IPS-20b (cell line): ENCODE measurements at regions not wholly inside any gene's neighbourhood (a gene's known extent, or its start where the extent isn't known, plus 50 kb on each side); places are given as distances from the start of the nearest gene placed in this dataset.
A peak's percentile ranks its signal among the peaks of the same experiment; 100 is the strongest.

ENCODE experiments used
- H3K27ac ChIP-seq: one replicate; pipeline ENCODE4 v1.5.1; 2013; ENCODE audit warnings: low read length
- H3K27me3 ChIP-seq: 2 replicates; pipeline ENCODE4 v1.6.1; 2013; ENCODE audit warnings: mild to moderate bottlenecking, low read length, inconsistent platforms; ENCODE audit not compliant: insufficient read depth
- H3K36me3 ChIP-seq: 2 replicates; pipeline ENCODE4 v1.6.1; 2013; ENCODE audit warnings: low read depth, mild to moderate bottlenecking, inconsistent platforms, low read length, moderate library complexity; ENCODE audit not compliant: insufficient read depth
- H3K4me1 ChIP-seq: 2 replicates; pipeline ENCODE4 v1.6.1; 2013; ENCODE audit warnings: mild to moderate bottlenecking, control low read depth, inconsistent platforms, low read length, moderate library complexity; ENCODE audit not compliant: insufficient read depth
- H3K4me3 ChIP-seq: 2 replicates; pipeline ENCODE4 v1.5.1; 2013; ENCODE audit warnings: mild to moderate bottlenecking, low read length, inconsistent platforms
- H3K9ac ChIP-seq: 2 replicates; pipeline ENCODE4 v1.6.1; 2013; ENCODE audit warnings: low read depth, mild to moderate bottlenecking, inconsistent platforms, low read length, moderate library complexity
- H3K9me3 ChIP-seq: 2 replicates; pipeline ENCODE4 v1.6.1; 2013; ENCODE audit warnings: mild to moderate bottlenecking, low read depth, low read length, inconsistent platforms; ENCODE audit not compliant: insufficient read depth

- no peaks in the 10 kb centered on the region for H3K9me3 ChIP-seq
- peaks cover 50% of the 10 kb centered on the region for H3K27me3 ChIP-seq
- no peak overlapping the region for H3K4me3 ChIP-seq
- no peak overlapping the region for H3K9ac ChIP-seq
- H3K4me1 ChIP-seq = no peaks in the 10 kb centered on the region
- H3K36me3 ChIP-seq = no peaks in the 10 kb centered on the region
- no peak overlapping the region for H3K27ac ChIP-seq
These were observed 88.2 kb downstream of the DMRTA2 start for GRCh38 chr1:50335036-50335435.

DNA sequence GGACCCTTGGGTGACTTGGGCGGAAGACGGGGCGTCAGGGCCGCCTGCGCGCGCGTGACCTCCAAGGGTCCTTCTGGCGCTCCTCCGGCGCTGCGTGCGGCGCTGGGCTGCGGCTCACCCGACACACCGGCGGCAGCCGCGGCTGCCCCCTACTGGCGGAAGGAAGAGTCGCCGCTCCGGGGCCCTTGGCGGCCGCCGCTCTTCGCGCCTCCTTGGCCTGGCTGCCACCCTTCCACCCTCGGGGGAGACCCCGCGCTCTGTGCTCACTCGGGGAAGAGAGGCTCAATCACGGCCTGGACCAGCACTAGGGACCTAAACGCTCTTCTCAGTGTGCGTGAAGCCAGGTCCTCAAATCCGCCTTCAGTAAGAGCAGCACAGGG, 89.7 kb downstream of the DMRTA2 start:
- H3K9me3 ChIP-seq = no peaks in the 10 kb centered on the region
- H3K27ac ChIP-seq = no peak overlapping the region
- H3K9ac ChIP-seq = no peak overlapping the region
- peak overlapping the region; percentile 81 for H3K4me3 ChIP-seq
- H3K36me3 ChIP-seq = no peaks in the 10 kb centered on the region
- peaks cover 50% of the 10 kb centered on the region for H3K27me3 ChIP-seq
- no peaks in the 10 kb centered on the region for H3K4me1 ChIP-seq

DNA sequence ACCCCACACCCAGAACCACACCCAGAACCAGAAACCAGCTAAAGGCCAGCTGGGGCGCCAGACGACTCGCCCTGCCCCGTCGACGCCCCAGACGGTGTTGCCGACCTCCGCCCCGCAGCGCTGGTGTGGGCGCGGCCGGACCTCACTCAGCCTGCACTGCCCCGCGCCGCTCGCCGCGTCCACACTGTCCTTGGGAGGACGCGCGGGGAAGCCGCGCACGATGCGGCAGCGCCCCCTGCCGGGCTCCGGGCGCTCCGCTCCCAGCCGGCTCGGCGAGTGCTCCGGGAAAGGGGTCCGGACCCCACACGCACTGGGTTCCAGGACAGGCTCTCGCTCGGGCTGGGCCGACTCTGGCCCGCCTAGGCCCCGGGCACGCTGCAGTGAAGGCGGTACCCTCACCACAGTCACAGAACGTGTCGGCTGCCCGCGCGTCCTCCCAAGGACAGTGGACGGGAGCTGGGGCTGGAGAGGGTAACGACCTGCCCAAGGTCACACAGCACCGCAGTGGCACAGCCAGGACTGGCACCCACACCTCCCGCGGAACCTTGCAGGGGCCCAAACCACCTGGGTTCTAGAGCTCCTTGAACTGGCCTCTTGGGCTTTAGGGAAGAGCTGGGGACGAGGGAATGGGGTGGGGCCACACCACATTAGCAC, 90.2 kb downstream of the DMRTA2 start:
- Histone ChIP-seq H3K9me3 (no peaks in the 10 kb centered on the region), H3K27ac (no peak overlapping the region), H3K27me3 (peaks cover 50% of the 10 kb centered on the region), H3K9ac (no peak overlapping the region), H3K36me3 (no peaks in the 10 kb centered on the region), H3K4me3 (peak overlapping the region; percentile 81), H3K4me1 (no peaks in the 10 kb centered on the region)

- peaks cover 34% of the 10 kb centered on the region for H3K27me3 ChIP-seq
These were observed 93.8 kb downstream of the DMRTA2 start for GRCh38 chr1:50329332-50329932.

GRCh38 chr1:50328552-50328951, 94.7 kb downstream of the DMRTA2 start:
- Histone ChIP-seq H3K27ac (no peak overlapping the region), H3K4me1 (no peaks in the 10 kb centered on the region), H3K4me3 (no peak overlapping the region), H3K27me3 (peaks cover 25% of the 10 kb centered on the region), H3K9me3 (no peaks in the 10 kb centered on the region), H3K36me3 (no peaks in the 10 kb centered on the region), H3K9ac (no peak overlapping the region)

More at GRCh38 chr1:50329332-50329932, 93.8 kb downstream of the DMRTA2 start:
- no peak overlapping the region for H3K4me3 ChIP-seq
- H3K9me3 ChIP-seq = no peaks in the 10 kb centered on the region
- no peaks in the 10 kb centered on the region for H3K36me3 ChIP-seq
- H3K27ac ChIP-seq = no peak overlapping the region
- H3K9ac ChIP-seq = no peak overlapping the region
- no peaks in the 10 kb centered on the region for H3K4me1 ChIP-seq

DNA sequence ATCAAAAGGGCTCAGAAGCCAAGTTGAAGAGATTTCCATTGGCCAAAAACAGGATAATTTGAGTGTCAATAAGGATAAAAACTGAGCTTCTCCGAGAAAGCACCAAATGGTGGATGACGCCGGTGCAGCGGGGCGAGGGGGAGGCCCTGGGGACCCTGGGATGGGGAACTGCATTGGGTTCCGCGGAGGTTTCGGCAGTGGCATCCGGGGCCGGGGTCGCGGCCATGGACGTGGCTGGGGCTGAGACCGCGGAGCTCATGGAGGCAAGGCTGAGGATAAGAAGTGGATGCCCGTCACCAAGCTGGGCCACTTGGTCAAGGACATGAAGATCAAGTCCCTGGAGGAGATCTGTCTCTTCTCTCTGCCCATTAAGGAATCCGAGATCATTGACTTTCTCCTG, 97.2 kb downstream of the DMRTA2 start:
- H3K27ac ChIP-seq = no peak overlapping the region
- H3K4me1 ChIP-seq = no peaks in the 10 kb centered on the region
- no peaks in the 10 kb centered on the region for H3K36me3 ChIP-seq
- H3K9me3 ChIP-seq = no peaks in the 10 kb centered on the region
- no peak overlapping the region for H3K4me3 ChIP-seq
- peaks cover 1% of the 10 kb centered on the region; the same call in 1 of the 2 replicates for H3K27me3 ChIP-seq
- no peak overlapping the region for H3K9ac ChIP-seq

- H3K4me3 ChIP-seq = no peak overlapping the region
- no peaks in the 10 kb centered on the region for H3K27me3 ChIP-seq
- H3K9ac ChIP-seq = no peak overlapping the region
- no peaks in the 10 kb centered on the region for H3K9me3 ChIP-seq
- H3K36me3 ChIP-seq = no peaks in the 10 kb centered on the region
- no peaks in the 10 kb centered on the region for H3K4me1 ChIP-seq
- H3K27ac ChIP-seq = no peak overlapping the region
These were observed 100.7 kb downstream of the DMRTA2 start for GRCh38 chr1:50322579-50322978.

GRCh38 chr1:50318428-50318827, 104.8 kb downstream of the DMRTA2 start:
- no peak overlapping the region for H3K9ac ChIP-seq
- no peak overlapping the region for H3K27ac ChIP-seq
- no peaks in the 10 kb centered on the region for H3K36me3 ChIP-seq
- no peaks in the 10 kb centered on the region for H3K9me3 ChIP-seq
- no peaks in the 10 kb centered on the region for H3K4me1 ChIP-seq
- no peak overlapping the region for H3K4me3 ChIP-seq
- no peaks in the 10 kb centered on the region; the same call in 1 of the 2 replicates for H3K27me3 ChIP-seq

DNA sequence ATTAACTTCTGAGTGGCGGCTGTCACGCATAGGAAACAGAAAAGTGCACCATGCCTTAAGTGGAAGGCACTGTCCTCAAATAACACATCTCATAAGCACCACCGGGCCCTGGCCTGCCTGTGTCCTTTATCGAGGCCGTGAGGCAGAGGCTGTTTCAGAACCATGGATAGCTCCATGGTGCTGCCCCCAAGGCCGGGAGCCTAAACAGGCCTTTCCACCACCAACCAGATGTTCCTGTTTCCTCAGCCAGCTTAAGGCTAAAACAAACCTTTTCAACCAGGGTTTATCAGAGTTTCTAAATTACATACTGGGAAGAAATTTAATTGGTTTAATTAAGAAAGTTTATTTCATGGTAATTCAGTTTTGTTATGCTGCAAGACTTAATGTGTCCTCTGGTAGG, 114.4 kb downstream of the DMRTA2 start:
- H3K9ac ChIP-seq = no peak overlapping the region
- no peaks in the 10 kb centered on the region for H3K27me3 ChIP-seq
- no peak overlapping the region for H3K4me3 ChIP-seq
- H3K9me3 ChIP-seq = no peaks in the 10 kb centered on the region
- no peak overlapping the region for H3K27ac ChIP-seq
- peaks cover 9% of the 10 kb centered on the region; the same call in 1 of the 2 replicates for H3K4me1 ChIP-seq
- H3K36me3 ChIP-seq = no peaks in the 10 kb centered on the region

DNA sequence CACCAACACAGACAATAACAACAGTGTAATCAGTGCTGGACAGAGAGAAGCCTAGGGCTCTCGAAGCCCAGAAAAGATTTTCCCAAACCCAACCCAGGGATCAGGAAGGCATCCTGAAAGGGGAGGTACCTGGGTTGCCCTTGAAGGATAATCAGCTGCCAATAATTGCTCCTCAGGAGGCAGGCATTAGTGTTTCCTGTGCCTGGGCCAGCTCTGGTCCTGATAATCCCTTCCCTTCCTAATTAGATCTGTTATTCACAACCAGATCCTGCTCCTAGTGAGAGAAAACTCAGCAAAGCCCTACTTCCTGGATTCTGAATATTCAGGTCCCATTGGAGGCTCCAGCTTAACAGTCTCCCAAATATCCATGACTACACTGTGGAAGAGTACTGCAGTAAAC, 117.4 kb downstream of the DMRTA2 start:
- Histone ChIP-seq H3K27ac (no peak overlapping the region), H3K27me3 (no peaks in the 10 kb centered on the region), H3K4me1 (peaks cover 9% of the 10 kb centered on the region; the same call in 1 of the 2 replicates), H3K4me3 (no peak overlapping the region), H3K9me3 (no peaks in the 10 kb centered on the region), H3K9ac (no peak overlapping the region), H3K36me3 (no peaks in the 10 kb centered on the region)

DNA sequence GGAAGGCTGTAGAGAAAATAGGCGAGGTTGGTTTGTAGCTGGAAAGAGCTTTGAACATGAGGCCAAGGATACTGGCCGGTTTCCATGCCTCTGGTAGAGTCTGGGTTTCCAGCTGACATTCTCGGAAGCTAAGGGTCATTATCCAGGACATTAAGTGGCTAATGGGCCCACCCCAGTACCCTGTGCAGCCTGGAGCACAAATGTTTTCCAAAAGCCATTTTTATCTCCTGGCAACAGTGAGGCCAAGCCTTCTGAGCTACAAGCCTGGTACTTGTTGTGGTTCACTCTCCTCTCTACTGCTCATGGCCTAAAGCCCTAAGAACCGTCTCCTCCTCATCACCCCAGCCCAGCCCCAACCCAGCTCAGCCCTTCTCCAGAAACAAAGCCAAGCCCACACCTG, 122.9 kb downstream of the DMRTA2 start:
- H3K4me3 ChIP-seq = no peak overlapping the region
- no peaks in the 10 kb centered on the region; the same call in 1 of the 2 replicates for H3K4me1 ChIP-seq
- H3K27ac ChIP-seq = no peak overlapping the region
- H3K9ac ChIP-seq = no peak overlapping the region
- H3K27me3 ChIP-seq = no peaks in the 10 kb centered on the region; the same call in 1 of the 2 replicates
- H3K9me3 ChIP-seq = no peaks in the 10 kb centered on the region
- no peaks in the 10 kb centered on the region for H3K36me3 ChIP-seq

DNA sequence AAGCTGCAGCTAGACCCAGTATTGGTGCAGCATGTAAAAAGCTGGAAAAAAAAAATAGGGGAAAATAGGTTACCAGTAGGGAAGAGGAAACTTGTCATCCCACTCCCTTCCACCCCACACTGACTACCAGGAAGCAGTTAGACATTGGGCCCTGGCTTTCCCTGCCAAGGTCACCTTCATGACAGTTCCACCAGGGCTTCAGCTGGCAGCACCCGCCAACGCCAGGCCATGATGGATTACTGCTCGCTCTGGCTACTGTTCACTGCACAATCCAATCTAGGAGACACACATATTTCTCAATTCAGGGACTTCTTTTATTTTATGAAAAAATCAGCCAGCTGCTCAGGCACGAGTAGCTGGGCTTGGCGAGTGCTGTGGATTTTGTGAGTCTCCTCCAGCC, 127.7 kb downstream of the DMRTA2 start:
- no peaks in the 10 kb centered on the region for H3K4me1 ChIP-seq
- H3K9ac ChIP-seq = no peak overlapping the region
- no peaks in the 10 kb centered on the region for H3K36me3 ChIP-seq
- no peak overlapping the region for H3K27ac ChIP-seq
- no peak overlapping the region for H3K4me3 ChIP-seq
- no peaks in the 10 kb centered on the region; the same call in 1 of the 2 replicates for H3K27me3 ChIP-seq
- no peaks in the 10 kb centered on the region for H3K9me3 ChIP-seq
